NCI-H526 treated with DMSO at 0.1 percent for 48 hours (cell line): ENCODE measurements at regions not wholly inside any gene's neighbourhood (a gene's known extent, or its start where the extent isn't known, plus 50 kb on each side); places are given as distances from the start of the nearest gene placed in this dataset.

Source experiments
- DNase-seq: peaks from one replicate; lab custom pipeline; 2025; lab: John Stamatoyannopoulos, UW

DNA sequence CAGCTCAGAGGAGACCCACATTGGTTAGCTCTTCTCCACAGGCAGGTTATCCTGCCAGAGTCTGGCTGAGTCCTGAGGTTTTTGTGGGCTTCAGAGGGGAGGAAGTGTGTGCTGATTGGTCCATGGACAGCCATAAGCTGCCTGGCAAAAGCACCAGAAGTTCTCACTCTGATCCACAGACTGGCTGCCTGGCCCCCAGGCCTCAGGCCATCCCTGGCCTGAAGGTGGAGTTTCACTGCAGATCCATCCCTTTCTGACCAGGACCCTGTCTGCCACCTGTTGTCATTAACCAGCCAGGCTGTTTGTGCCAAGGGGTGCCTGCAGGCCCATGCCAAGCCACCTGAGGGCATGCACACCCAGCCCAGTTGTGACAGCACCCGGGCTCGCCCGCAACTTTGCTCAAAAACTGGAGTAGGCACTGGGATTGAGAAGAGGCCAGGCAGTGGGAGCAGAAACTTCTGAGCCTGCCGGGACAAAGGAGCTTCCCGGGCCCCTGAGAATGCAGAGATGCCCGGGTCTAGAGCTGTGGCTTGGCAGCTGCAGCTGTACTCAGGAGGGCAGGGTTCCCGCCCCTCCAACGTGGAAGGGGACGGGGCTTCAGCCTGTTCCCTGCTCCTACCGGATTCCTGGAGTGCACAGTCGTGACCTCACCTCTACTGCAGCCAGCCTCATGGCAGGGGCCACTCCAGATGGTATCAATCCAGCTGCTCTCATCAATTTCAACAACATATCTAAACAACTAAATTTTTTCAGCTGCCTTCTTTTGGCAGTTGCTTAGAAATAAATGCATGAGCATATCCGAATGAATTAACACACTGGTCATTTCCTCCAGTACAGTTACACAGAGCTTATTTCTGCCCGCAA, 1277.3 kb downstream of the SLC16A7 start:
- no peak for DNase-seq

DNA sequence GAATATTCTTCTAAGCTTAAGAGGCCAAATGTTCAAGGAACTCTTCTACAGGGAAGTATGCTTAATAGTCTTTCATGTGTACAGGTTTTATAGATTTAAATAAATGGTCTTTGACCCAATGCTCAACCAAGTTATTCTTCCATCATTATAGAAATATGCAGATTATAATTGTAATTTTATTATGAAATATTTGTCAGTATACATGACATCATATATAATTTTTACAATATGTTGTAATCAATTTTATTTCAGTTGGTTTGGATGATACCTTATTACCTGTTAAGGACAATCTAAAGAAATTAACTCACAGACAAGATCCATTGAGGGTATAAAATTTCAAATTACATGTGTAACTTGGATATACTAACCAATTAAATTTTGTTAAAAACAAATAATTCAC, 1278.3 kb downstream of the SLC16A7 start:
- no peak for DNase-seq

DNA sequence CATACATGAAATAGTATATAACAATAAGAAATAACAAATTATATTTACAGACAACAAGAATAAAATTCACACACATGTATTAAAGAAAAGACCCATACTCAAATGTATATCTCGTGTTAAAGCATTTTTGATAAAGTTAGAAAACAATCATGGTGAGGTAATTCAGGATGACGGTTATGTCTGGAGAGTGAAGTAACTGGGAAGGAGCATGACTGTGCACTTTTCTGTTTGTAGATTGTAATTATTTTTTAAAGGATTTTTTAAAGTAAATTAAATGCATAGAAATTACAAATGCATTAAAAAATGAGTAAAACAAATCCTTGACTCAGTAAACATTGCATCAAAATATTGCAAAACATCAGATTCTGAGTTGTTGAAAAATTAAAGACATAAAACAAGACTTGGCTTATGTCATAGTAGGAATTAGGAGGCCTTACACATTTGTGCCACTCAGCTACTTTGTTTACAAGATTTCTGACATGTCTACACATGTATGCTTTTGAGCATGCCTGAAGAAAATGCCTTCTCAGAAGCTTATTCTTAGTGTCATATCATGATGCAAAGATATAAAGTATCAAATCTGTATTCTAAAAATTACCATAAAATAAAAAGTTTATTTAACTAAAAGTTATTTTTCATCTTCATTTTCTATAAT, 1325.1 kb downstream of the SLC16A7 start:
- DNase-seq = no peak

DNA sequence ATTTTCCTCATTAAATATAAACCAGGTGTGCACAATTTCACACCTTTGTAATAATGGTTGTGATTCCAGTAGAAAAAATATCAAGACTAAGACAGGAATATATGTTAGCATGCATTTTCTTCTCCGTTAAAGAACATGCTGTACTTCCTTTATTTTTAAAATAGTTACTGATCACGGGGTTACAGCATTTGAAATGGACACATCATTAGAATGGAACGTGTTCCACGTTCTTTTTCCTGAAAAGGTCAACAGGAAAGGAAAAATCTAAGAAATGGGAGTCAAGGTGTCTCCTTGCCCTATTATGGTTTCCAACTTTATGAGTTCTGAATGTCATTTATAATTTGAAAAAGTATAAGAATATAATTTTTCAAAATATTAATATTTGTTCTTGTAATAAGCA, 1325.7 kb downstream of the SLC16A7 start:
- DNase-seq = no peak

DNA sequence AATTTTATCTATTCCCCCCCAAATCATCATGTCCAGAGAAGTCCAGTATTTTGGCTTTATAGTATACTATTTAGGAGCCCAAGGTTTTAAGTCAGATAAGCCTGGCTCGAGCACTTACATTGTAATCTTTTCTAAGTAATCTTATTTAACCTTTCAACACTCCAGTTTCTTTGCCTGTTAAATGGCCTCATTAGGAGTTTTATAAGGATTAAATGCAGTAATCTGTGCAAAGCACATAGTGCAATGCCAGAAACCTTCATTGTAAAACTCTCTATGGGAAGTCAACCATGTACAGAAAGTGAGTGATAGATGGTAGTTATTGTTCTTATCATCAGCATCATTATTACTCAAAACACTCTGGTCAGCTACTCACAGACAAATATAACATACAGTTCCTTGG, 1330.4 kb downstream of the SLC16A7 start:
- no peak for DNase-seq

DNA sequence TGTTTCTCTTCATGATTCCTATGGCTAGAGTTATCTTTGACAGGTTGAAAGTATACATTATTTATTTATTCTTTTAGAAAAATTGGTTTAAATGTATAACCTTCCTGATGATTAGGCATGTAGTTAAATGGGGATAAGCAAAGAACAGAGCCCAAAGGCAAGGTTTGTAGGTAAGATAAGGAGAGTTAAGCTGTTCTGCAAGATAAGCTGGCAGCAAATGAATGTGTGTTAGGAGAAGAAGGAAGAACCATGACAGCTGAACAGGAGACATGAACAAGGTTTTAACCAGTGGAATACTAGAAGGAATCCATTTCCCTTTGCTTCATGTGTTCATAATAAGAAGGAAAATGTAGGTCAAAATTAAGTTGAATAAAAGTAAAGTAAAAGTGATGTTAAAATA, 1330.1 kb upstream of the USP15 start:
- no peak for DNase-seq

DNA sequence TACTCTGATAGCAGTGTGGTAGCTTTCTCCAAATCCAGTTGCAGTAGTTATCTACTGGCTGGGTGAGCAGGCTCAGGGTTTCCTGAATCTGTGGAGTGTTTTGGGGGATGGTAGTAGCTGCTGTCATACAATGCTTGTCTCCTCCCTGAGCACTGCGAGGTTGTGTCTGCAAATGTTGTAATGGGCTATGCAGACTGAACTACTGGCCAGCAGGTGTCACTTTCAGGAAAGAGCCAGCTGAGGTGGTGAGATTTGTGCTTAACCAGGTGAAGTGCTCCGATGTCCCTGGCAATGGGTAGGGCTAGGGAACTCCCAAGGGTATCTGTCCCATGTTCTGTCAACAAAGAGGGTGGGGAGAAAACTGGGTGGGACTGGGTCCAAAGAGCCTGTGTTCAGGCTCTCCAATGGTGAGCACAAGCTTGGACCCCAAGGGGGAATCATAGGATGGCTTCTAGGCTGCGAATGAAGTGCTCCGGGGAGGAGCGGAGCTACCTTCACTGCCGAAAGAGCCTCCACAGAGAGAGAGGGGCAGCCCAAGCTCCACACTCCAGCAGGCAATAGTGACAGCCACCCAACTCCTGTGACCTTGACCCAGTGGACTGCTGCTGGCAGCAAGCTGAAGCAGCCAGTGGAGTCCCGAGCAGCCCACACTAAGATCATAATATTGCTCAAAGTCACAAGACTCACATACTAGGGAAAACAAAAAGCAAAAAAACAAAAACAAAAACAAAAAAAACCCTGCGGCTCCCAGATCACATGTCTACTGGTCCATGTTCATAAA, 1324.0 kb upstream of the USP15 start:
- DNase-seq = no peak

DNA sequence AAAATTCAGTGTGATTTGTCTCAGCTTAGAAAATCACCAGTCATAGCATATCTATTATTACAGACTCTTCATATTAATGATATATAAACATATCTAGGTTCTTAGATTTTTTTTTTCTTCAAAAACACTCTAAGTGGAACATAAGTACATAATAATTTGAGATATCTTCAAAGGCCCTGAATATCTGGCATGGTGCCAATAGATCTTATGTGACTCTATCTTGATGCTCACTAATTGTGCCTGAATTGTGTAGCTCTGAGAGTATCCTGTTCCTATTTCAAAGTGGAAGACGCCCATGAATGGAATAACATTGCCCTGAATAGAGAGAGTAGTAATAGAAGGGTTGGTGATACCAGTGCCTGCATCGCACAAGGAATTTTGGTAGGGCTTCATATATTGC, 1312.7 kb upstream of the USP15 start:
- no peak for DNase-seq

DNA sequence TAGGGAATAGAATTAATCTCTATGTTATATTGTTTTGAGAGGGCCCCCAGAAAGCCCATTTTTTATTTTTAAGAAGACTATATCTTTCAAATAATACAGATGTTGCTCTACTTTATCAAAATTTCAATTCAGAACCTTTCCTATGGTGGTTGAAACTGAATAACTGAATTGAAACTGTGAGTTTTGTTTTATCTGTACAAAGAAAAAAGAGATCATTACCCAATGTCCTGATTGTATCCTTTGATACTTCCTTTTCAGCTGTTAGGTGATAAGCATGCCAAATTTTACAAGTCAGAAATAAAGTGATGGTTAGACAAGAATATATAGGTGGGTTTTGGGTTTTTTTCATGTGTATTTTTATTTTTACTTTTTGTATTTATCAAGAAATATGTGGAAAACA, 1293.1 kb upstream of the USP15 start:
- no peak for DNase-seq

DNA sequence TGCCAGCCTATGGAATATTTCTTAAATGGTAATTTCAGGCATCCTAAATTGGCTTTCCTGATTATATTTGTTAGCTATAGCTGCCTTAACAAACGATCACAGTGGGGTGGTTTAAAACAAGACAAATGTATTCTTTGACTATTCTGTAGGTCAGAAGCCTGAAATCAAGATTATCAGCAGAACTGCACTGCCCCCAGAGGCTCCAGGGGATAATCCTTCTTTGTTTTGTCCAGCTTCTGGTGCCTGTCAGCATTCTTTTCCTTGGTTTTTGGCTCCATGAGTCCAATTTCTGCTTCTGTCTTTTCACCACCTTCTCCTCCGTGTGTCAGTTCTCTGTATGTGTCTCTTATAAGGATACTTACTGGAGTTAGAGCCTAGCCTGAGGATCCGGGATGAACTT, 1282.2 kb upstream of the USP15 start:
- DNase-seq = no peak

DNA sequence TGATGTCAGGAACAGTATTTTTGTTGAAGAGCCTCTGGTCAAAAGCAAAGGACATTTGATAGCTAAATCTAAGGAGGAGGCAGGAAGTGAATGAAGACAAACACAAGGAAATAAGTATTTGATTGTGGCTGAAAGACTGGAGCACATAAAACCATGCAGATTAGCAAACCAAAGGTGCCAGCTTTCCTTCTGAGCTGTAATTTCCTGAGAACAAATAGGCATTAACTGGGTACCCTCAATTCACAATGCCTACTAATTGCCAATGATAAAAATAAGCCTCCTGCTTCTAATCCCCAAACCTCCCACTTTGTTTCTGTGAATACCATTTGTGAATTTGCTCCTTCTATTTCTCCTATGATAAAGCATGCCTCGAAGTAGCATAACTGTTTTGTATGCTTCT, 1279.6 kb upstream of the USP15 start:
- DNase-seq = no peak

DNA sequence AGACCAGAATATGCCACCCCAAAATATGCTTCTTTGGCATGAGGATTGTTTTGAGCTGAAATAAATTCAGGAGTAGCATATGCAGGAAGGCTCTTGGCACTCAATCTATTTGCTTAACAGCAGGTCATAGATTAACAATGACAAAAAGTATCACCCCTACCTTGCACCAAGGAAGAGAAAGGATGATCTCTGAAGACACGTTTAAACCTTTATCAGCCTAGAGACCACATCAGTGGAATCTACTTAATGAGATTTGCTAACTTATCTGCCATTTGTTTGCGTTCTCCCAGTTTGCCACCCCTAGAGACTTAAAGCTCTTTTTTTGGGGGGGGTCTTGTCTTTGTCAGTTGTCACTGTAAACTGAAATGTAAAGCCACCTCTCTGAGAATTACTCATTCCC, 1278.7 kb upstream of the USP15 start:
- no peak for DNase-seq

DNA sequence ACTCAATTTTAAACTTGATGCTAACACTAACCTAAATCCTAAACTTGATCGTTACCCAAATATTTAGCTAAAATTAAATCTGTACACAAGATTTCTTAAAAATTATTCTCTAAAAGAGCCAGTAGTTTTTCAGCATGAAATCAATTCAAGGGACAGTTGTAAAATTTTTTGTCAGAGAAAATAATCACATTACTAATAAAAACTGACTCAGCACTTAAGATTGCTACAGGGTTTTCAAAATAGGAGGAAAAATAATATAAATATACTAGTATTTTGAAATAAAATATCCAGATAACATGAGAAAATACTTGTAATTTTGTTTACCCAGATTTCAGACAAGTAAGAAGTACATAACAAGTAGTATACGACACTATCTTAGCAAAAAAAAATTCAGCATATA, 1268.1 kb upstream of the USP15 start:
- DNase-seq = no peak

DNA sequence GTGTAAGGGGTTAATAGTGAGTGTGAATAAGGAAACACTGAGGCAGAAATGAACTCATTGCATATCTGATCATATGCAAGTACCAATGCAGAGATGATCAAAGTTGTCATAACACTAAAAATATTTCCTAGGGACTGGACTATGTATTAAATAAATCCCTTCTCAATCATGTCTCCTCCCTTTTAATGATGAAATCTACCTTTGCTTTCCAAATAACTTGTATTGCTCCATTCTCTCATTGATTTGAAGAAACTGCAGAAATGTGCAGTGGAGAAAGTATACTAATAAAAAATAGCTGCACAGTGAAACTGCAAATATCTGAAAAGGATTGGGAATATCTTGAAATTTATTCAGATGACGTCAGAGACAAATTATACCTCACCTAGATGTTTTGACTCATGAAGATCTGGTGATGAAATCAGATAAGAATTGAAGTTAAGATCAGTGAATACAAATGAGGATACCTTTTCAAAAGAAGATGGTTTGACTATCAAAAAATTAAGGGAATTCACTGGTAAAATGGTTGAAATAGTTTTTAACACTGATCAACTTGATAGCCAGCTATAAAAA, 1264.9 kb upstream of the USP15 start:
- no peak for DNase-seq

DNA sequence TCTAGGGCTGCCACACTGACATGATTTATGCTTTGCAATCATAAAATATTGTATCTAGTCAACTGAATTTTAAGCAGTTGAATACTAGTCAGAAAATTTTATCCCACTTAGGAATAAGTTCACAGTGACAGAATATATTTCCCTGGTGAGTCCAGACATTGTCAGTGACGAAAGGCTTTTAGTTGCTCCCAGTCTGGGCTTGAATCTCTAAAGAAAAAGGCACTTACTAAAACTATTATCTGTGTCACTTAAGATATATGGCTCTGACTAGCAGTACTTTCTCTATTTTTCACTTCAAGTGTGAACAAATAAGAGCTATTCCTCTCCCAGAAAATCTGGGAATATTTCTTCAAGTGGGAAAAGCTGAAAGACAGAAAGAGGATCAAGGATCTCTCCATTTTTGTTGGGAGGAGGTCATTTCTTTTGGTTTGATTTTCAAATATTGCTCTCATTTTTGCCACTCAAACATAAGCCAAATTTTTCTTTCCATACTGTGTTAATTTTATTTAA, 1262.3 kb upstream of the USP15 start:
- no peak for DNase-seq

DNA sequence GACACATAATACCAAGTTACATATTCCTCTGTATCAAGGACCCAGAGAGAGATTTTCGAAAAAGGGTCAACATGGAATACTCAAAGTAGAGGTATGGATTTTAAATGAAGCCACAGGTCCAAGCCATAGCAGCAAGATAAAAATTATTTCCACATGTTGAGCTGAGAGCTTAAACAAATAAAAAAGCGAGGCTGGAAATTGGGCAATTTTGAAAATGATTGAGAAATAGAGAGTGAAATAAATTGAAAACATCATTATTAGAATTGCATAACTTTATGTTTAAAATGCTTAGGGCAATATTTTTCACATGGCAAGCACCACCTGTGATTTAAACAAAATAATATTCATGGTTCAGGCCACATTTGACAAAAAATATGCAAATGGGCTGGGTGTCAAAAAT, 1251.0 kb upstream of the USP15 start:
- no peak for DNase-seq

DNA sequence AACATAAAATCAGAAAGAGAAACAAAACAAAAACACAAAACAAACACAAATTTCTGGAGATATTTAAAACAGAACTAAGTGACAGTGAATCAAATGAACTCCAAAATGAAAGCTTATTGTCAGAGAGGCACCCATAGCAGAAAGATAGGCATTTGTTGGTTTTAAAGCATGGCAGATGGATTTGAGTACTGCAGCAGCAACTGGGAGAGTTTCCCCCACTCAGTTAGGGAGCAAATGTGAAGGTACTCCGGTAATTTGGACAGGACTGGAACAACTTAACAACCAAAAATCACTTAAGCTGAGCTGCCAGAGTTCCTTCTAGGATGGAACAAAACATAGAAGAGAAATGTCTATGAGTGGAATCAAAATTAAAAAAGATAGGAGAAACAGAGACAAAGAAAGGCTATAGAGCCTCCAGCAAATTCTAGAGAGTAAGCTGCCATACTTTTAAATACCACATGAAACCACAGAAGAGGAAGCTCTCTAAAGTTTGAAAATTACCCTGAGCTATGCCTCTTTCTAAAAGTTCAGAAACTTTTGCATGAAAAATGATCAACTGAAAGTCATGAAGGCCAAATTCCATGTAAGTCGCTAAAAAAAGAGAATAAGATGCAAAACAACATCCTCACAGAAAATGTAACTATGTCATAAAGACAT, 1248.3 kb upstream of the USP15 start:
- DNase-seq = no peak

DNA sequence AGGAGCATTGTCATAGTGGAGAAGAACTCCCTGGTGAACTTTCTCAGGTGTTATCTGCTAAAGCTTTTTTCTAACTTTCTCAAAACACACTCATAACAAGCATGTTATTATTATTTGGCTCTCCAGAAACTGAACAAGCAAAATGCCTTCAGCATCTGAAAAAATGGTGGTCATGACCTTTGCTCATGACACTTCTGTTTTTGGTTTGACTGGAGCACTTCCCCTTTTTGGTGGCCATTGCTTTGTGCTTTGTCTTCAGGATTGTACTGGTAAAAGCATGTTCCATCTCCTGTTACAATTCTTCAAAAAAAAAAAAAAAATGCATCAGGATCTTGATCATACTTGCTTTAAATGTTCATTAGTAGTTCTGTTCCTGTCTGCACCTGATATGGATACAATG, 1241.6 kb upstream of the USP15 start:
- DNase-seq = no peak

DNA sequence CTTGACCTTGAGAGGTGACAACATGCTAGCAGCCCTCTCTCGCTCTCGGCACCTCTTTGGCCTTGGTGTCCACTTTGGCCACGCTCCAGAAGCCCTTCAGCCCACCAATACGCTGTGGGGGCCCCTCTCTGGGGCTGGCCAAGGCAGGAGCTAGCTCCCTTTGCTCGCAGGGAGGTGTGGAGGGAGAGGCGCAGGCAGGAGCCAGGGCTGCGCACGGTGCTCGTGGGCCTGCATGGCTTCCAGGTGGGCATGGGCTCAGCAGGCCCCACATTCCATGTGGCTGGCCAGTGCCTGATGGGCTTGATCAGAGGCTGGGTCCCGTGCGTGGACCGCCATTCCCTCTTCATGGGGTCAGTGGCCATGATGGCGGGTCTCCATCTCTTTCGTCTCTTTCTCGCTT, 1237.0 kb upstream of the USP15 start:
- no peak for DNase-seq

DNA sequence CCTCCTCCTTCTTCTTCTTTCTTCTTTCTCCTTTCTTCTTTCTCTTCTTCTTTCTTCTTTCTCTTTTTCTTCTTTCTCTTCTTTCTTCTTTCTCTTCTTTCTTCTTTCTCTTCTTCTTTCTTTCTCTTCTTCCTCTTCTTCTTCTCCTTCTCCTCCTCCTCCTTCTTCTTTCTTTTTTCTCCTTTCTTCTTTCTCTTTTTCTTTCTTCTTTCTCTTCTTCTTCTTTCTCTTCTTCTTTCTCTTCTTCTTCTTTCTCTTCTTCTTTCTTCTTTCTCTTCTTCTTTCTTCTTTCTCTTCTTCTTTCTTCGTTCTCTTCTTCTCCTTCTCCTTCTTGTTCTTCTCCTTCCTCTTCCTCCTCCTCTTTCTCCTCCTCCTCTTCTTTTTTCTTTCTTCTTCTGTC, 1230.7 kb upstream of the USP15 start:
- DNase-seq = no peak

DNA sequence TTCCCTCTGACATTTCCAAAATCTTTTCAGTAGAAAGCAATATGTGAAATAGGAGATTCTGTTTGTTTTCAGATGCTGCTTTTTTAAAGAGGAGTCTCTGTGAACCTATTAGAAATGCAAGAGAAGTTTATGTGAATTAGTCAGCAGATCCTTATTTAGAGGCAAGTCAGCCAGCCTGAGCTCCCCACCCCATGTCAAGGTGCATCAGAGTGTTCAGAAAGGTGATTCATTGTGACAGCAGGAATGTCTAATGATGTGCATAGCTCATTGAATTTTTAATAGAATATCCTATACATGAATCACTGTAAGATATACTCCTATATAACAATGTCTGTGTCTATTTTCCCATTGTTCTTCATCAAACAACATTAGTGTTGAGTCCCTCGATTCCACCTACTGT, 1222.4 kb upstream of the USP15 start:
- DNase-seq = no peak

DNA sequence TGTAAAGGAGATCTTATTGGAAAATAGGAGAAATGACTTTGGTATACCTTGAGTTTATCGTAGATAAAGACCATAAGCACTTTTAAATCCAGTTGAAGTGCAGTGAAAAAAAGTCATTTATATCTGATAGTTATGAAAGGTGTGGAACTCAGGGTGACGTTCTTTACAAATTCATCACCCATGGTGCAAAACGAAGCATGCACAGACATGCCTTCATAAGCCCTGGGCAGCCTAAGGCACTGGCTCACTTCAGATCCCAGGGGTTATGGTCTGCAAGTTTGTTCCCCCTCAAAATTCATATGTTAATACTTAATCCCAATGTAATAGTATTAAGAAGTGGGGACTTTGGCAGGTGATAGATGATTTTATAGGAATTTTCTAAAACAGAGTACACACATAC, 1216.4 kb upstream of the USP15 start:
- no peak for DNase-seq
